SK-N-SH (cell line): ENCODE measurements at regions not wholly inside any gene's neighbourhood (a gene's known extent, or its start where the extent isn't known, plus 50 kb on each side); places are given as distances from the start of the nearest gene placed in this dataset.

Source experiments
- CTCF ChIA-PET: fragments of 300-600, 350-600 bp; formaldehyde crosslinking; extraction: SDS; loops from one replicate; lab custom pipeline; 2021; lab: Yijun Ruan, JAX
- POLR2A ChIA-PET: fragments of 350-600 bp; sonication (Branson Sonifier 250); formaldehyde crosslinking; extraction: SDS; loops from one replicate; lab custom pipeline; 2020; ENCODE audit warnings: antibody characterized with exemption, inconsistent platforms; lab: Yijun Ruan, JAX
- DNase-seq: peaks from one replicate; pipeline ENCODE4 v3.0.0; 2012
- H2AFZ ChIP-seq: fragments of 200-600 bp; sonication (generic); 2 replicates; pipeline ENCODE4 v1.8.1; 2016; ENCODE audit warnings: antibody characterized with exemption, mild to moderate bottlenecking, low read depth
- H3F3A ChIP-seq: fragments of 200-600 bp; sonication (generic); replicated peaks from 2 replicates; pipeline ENCODE3; 2016; ENCODE audit warnings: antibody characterized with exemption, mild to moderate bottlenecking; ENCODE audit not compliant: insufficient read depth
- H3K27ac ChIP-seq, 2 experiments: fragments of 200-500 bp in 1 of 2; fragments of 200-600 bp in 1 of 2; sonication (Bioruptor generic) in 1 of 2; sonication (generic), shearing (Covaris generic) in 1 of 2; 2 replicates each; pipeline versions ENCODE4 v1.5.1 to v1.6.1; 2014 to 2016; ENCODE audit warnings: low read depth in 2 of 2, inconsistent platforms in 1 of 2, low read length in 1 of 2, mild to moderate bottlenecking in 1 of 2, mixed read lengths in 1 of 2
- H3K27me3 ChIP-seq: fragments of 200-600 bp; sonication (generic), shearing (Covaris generic); 2 replicates; pipeline ENCODE4 v1.6.1; 2016; ENCODE audit warnings: mixed run types; ENCODE audit not compliant: insufficient read depth
- H3K36me3 ChIP-seq, 2 experiments: fragments of 200-500 bp in 1 of 2; fragments of 200-600 bp in 1 of 2; sonication (Bioruptor generic) in 1 of 2; sonication (generic) in 1 of 2; replicated peaks in 1 of 2; 2 replicates each; pipeline versions ENCODE3 to v1.5.1; 2014 to 2016; ENCODE audit warnings: low read length in 1 of 2, mild to moderate bottlenecking in 1 of 2; ENCODE audit not compliant: insufficient read depth in 2 of 2, control insufficient read depth in 1 of 2
- H3K4me1 ChIP-seq, 2 experiments: fragments of 200-500 bp in 1 of 2; fragments of 200-600 bp in 1 of 2; sonication (Bioruptor generic) in 1 of 2; sonication (generic), shearing (Covaris generic) in 1 of 2; 2 replicates each; pipeline versions ENCODE4 v1.5.1 to v1.6.1; 2014 to 2016; ENCODE audit warnings: low read depth in 1 of 2, low read length in 1 of 2, mixed run types in 1 of 2; ENCODE audit not compliant: insufficient read depth in 2 of 2, control insufficient read depth in 1 of 2
- H3K4me2 ChIP-seq: fragments of 200-600 bp; sonication (generic), shearing (Covaris generic); 2 replicates; pipeline ENCODE4 v1.6.1; 2017; ENCODE audit warnings: mixed run types
- H3K4me3 ChIP-seq, 2 experiments: fragments of 200-500 bp in 1 of 2; fragments of 200-600 bp in 1 of 2; sonication (Bioruptor generic) in 1 of 2; sonication (generic), shearing (Covaris generic) in 1 of 2; 2 replicates each; pipeline versions ENCODE4 v1.5.1 to v1.8.1; 2014 to 2016; ENCODE audit warnings: low read depth in 2 of 2, inconsistent platforms in 1 of 2, low read length in 1 of 2, mild to moderate bottlenecking in 1 of 2, mixed read lengths in 1 of 2, moderate library complexity in 1 of 2
- H3K79me2 ChIP-seq: fragments of 200-600 bp; sonication (generic); 2 replicates; pipeline ENCODE4 v1.8.1; 2017; ENCODE audit warnings: mild to moderate bottlenecking; ENCODE audit not compliant: insufficient read depth
- H3K9ac ChIP-seq: fragments of 200-600 bp; sonication (generic); 2 replicates; pipeline ENCODE4 v1.6.1; 2017; ENCODE audit warnings: mixed run types
- H3K9me2 ChIP-seq: fragments of 200-600 bp; sonication (generic); 2 replicates; pipeline ENCODE4 v1.6.1; 2017; ENCODE audit warnings: mixed run types
- H3K9me3 ChIP-seq: fragments of 200-600 bp; sonication (generic); 2 replicates; pipeline ENCODE4 v1.6.1; 2017; ENCODE audit warnings: mixed run types, mild to moderate bottlenecking, moderate library complexity
- H4K20me1 ChIP-seq: fragments of 200-600 bp; sonication (generic); 2 replicates; pipeline ENCODE4 v1.6.1; 2017; ENCODE audit warnings: mild to moderate bottlenecking, mixed run types; ENCODE audit not compliant: insufficient read depth
- CTCF ChIP-seq: fragments of 200-600 bp; sonication (generic); IDR thresholded peaks from 2 replicates; pipeline ENCODE4 v1.6.1; 2017; ENCODE audit warnings: antibody characterized with exemption, mild to moderate bottlenecking, moderate library complexity
- FOSL2 ChIP-seq: IDR thresholded peaks from 2 replicates; pipeline ENCODE4 v1.4.0; 2012; ENCODE audit warnings: low read depth, mild to moderate bottlenecking, moderate library complexity, borderline replicate concordance
- FOXM1 ChIP-seq: IDR thresholded peaks from 2 replicates; pipeline ENCODE4 v1.4.0; 2012; ENCODE audit warnings: low read depth, mild to moderate bottlenecking
- GATA2 ChIP-seq: sonication (generic); formaldehyde crosslinking; IDR thresholded peaks from 2 replicates; pipeline ENCODE4 v1.5.0; 2020; ENCODE audit warnings: mild to moderate bottlenecking, missing genetic modification reagents
- IRF3 ChIP-seq: fragments of 150-350 bp; IDR thresholded peaks from 2 replicates; pipeline ENCODE4 v1.6.1; 2016; ENCODE audit warnings: mild to moderate bottlenecking, low read depth, low read length
- JUND ChIP-seq: IDR thresholded peaks from 2 replicates; pipeline ENCODE4 v1.4.0; 2012
- MAX ChIP-seq: IDR thresholded peaks from 2 replicates; pipeline ENCODE4 v1.4.0; 2012; ENCODE audit warnings: low read depth
- MEF2A ChIP-seq: IDR thresholded peaks from 2 replicates; pipeline ENCODE4 v1.4.0; 2012; ENCODE audit warnings: low read depth, borderline replicate concordance
- MXI1 ChIP-seq: IDR thresholded peaks from 2 replicates; pipeline ENCODE4 v1.6.1; 2012; ENCODE audit warnings: mild to moderate bottlenecking, low read depth, low read length, improper control_type of control experiment
- NFIC ChIP-seq: IDR thresholded peaks from 2 replicates; pipeline ENCODE4 v1.4.0; 2012; ENCODE audit warnings: borderline replicate concordance
- NRF1 ChIP-seq: IDR thresholded peaks from 2 replicates; pipeline ENCODE4 v1.6.1; 2012; ENCODE audit warnings: low read depth, mild to moderate bottlenecking, low read length
- POLR2AphosphoS5 ChIP-seq: IDR thresholded peaks from 2 replicates; pipeline ENCODE4 v1.6.1; 2012; ENCODE audit warnings: low read depth, low read length
- REST ChIP-seq: IDR thresholded peaks from 2 replicates; pipeline ENCODE4 v1.6.1; 2012; ENCODE audit warnings: mild to moderate bottlenecking, low read depth, low read length, moderate library complexity
- RXRA ChIP-seq: IDR thresholded peaks from 2 replicates; pipeline ENCODE4 v1.4.0; 2012; ENCODE audit warnings: low read depth, mild to moderate bottlenecking, borderline replicate concordance
- TAF1 ChIP-seq: IDR thresholded peaks from 2 replicates; pipeline ENCODE4 v1.6.1; 2012; ENCODE audit warnings: low read depth, mild to moderate bottlenecking, low read length, moderate library complexity, borderline replicate concordance
- TCF12 ChIP-seq: IDR thresholded peaks from 2 replicates; pipeline ENCODE4 v1.4.0; 2012
- USF1 ChIP-seq: IDR thresholded peaks from 2 replicates; pipeline ENCODE4 v1.4.0; 2012; ENCODE audit warnings: low read depth, borderline replicate concordance
- YY1 ChIP-seq: IDR thresholded peaks from 2 replicates; pipeline ENCODE4 v1.4.0; 2012; ENCODE audit warnings: low read depth, mild to moderate bottlenecking
- WGBS: methylation state at CpG from one replicate; pipeline ENCODE4 v1.1.6; 2017; ENCODE audit warnings: low lambda C conversion rate; 5-methylcytosine and 5-hydroxymethylcytosine counted together

- Histone ChIP-seq H3F3A (no peaks in the 10 kb centered on the region), H3K36me3 (no peaks in the 10 kb centered on the region), H3K27me3 (no peaks in the 10 kb centered on the region), H4K20me1 (no peaks in the 10 kb centered on the region), H3K9me2 (no peaks in the 10 kb centered on the region), H3K4me3 (no peak overlapping the region), H3K9ac (no peak overlapping the region), H2AFZ (no peak overlapping the region), H3K4me1 (0 out of 4 replicates have a peak, but pooled peaks cover 0 to 6% of the 10 kb centered on the region in 2 experiments), H3K79me2 (no peaks in the 10 kb centered on the region), H3K4me2 (no peak overlapping the region), H3K9me3 (no peaks in the 10 kb centered on the region), H3K27ac (no peak overlapping the region)
- 85% methylated on average over 1 of the region's 1 CpG for WGBS
- ChIA-PET POLR2A (no interaction called here), CTCF (no interaction called here)
- no peak for TF ChIP-seq RXRA
- TF ChIP-seq JUND, result no peak
- no peak for TF ChIP-seq NFIC
- no peak for TF ChIP-seq POLR2AphosphoS5
- TF ChIP-seq TCF12, result no peak
- TF ChIP-seq MAX, result no peak
- TF ChIP-seq TAF1, result no peak
- TF ChIP-seq MEF2A, result no peak
- no peak for TF ChIP-seq MXI1
- TF ChIP-seq CTCF, result no peak
- TF ChIP-seq YY1, result no peak
- no peak for TF ChIP-seq IRF3
- TF ChIP-seq FOXM1, result no peak
- TF ChIP-seq GATA2, result no peak
- no peak for TF ChIP-seq USF1
- no peak for TF ChIP-seq FOSL2
- TF ChIP-seq REST, result no peak
- TF ChIP-seq NRF1, result no peak
- no peak for DNase-seq
Measured at GRCh38 chr21:27265492-27265891, 298.6 kb upstream of the ADAMTS5 start.
